ENCODE measurements at regions not wholly inside any gene's neighbourhood (a gene's known extent, or its start where the extent isn't known, plus 50 kb on each side); places are given as distances from the start of the nearest gene placed in this dataset.
"Not testable (repeated sequence)": the region's sequence is repeated elsewhere in the genome, so short reads cannot be mapped to it uniquely, and the experiment has no call there.

DNA sequence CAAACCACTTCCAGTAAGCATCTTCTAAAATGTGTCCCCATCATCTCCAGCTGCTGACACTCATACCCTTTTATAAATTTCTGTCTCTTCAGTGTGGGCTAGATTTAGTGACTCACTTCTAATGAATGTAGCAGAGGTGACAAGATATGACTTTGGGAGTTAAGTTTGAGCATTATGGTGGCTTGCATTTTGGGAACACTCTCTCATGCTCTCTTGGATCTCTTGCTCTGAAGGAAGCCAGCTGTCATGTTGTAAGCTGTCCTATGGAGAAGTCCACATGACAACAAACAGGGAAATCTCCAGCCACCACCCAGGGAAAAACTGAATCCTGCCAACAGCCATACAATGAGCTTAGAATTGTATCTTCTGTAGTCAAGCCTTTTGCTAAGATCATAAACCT lies 691.3 kb upstream of the PCDH7 start:
- Mint-ChIP-seq H3K27ac (no peak overlapping the region), H3K27me3 (no peaks in the 10 kb centered on the region), H3K36me3 (no peaks in the 10 kb centered on the region), H3K4me1 (ENCODE audit: unreplicated experiment) (no peaks in the 10 kb centered on the region), H3K9me3 (no peaks in the 10 kb centered on the region), H3K4me3 (no peak overlapping the region)
- no peak for DNase-seq (ENCODE audit: extremely low spot score, unreplicated experiment)
- TF ChIP-seq, protein P1, sequence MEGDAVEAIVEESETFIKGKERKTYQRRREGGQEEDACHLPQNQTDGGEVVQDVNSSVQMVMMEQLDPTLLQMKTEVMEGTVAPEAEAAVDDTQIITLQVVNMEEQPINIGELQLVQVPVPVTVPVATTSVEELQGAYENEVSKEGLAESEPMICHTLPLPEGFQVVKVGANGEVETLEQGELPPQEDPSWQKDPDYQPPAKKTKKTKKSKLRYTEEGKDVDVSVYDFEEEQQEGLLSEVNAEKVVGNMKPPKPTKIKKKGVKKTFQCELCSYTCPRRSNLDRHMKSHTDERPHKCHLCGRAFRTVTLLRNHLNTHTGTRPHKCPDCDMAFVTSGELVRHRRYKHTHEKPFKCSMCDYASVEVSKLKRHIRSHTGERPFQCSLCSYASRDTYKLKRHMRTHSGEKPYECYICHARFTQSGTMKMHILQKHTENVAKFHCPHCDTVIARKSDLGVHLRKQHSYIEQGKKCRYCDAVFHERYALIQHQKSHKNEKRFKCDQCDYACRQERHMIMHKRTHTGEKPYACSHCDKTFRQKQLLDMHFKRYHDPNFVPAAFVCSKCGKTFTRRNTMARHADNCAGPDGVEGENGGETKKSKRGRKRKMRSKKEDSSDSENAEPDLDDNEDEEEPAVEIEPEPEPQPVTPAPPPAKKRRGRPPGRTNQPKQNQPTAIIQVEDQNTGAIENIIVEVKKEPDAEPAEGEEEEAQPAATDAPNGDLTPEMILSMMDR (conservative IDR thresholded peaks at IDR 0.05) = no peak

- H3K36me3 Mint-ChIP-seq = no peaks in the 10 kb centered on the region
- no peaks in the 10 kb centered on the region for H3K27me3 Mint-ChIP-seq
- H3K27ac Mint-ChIP-seq = no peak overlapping the region
- no peaks in the 10 kb centered on the region for H3K4me1 Mint-ChIP-seq (ENCODE audit: unreplicated experiment)
- TF ChIP-seq, protein P1 (conservative IDR thresholded peaks at IDR 0.05) = no peak
- no peak overlapping the region for H3K4me3 Mint-ChIP-seq
- no peaks in the 10 kb centered on the region for H3K9me3 Mint-ChIP-seq
- DNase-seq (ENCODE audit: extremely low spot score, unreplicated experiment) = no peak
These were observed 664.0 kb upstream of the PCDH7 start for GRCh38 chr4:30056016-30056766.

DNA sequence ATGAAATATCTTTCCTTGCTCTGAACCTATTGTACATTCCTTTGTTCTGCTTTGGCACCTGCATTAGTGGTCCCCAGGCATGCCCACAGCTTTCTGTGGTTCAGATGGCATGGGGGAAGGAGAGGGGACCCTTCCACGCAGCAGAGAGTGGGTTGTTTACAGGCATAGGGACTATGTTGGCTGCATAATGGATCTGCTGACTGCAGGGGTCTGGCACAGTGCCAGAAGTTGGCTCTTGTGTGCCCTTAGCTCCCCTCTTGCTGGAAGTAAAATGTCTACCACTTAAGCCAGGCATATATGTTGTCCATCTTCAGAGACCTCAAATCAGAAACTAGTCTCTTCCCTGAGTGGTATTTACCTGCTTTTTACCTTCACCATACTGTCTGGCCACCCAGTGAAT lies 651.9 kb upstream of the PCDH7 start:
- H3K4me3 Mint-ChIP-seq = no peak overlapping the region
- H3K9me3 Mint-ChIP-seq = no peaks in the 10 kb centered on the region
- no peaks in the 10 kb centered on the region for H3K27me3 Mint-ChIP-seq
- TF ChIP-seq, protein P1 (conservative IDR thresholded peaks at IDR 0.05) = no peak
- no peaks in the 10 kb centered on the region for H3K36me3 Mint-ChIP-seq
- DNase-seq (ENCODE audit: extremely low spot score, unreplicated experiment) = no peak
- H3K27ac Mint-ChIP-seq = no peak overlapping the region
- H3K4me1 Mint-ChIP-seq (ENCODE audit: unreplicated experiment) = no peaks in the 10 kb centered on the region

GRCh38 chr4:30073011-30073710 lies 647.0 kb upstream of the PCDH7 start:
- Mint-ChIP-seq H3K27me3 (no peaks in the 10 kb centered on the region), H3K36me3 (no peaks in the 10 kb centered on the region), H3K4me1 (ENCODE audit: unreplicated experiment) (no peaks in the 10 kb centered on the region), H3K4me3 (no peak overlapping the region), H3K27ac (no peak overlapping the region), H3K9me3 (no peaks in the 10 kb centered on the region)
- TF ChIP-seq, protein P1 (conservative IDR thresholded peaks at IDR 0.05) = no peak
- no peak for DNase-seq (ENCODE audit: extremely low spot score, unreplicated experiment)

- not testable (repeated sequence) for H3K27ac Mint-ChIP-seq; H3K4me3 Mint-ChIP-seq; H3K9me3 Mint-ChIP-seq; H3K36me3 Mint-ChIP-seq; DNase-seq (ENCODE audit: extremely low spot score, unreplicated experiment); H3K27me3 Mint-ChIP-seq; H3K4me1 Mint-ChIP-seq (ENCODE audit: unreplicated experiment)
These were observed 627.6 kb upstream of the PCDH7 start for GRCh38 chr4:30092420-30093128.

DNA sequence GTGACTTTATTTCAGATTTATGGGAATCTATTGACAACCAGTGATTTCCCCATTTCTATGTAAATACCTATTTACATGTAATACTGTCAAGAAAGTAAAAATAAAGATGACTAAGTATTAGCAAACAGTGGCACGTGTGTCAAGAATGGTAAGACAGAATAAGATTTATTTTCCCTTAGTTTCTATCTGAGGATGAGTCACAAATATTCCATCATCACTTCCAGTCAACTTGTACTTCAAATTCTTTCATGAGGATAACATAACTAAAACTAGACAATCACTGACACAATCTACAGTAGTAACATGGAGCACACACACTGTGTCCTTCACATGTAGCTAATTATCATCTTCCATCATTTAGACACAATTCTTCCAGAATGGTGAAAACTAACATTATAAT lies 625.3 kb upstream of the PCDH7 start:
- DNase-seq (ENCODE audit: extremely low spot score, unreplicated experiment) = no peak
- no peaks in the 10 kb centered on the region for H3K9me3 Mint-ChIP-seq
- no peak overlapping the region for H3K4me3 Mint-ChIP-seq
- no peak overlapping the region for H3K27ac Mint-ChIP-seq
- no peaks in the 10 kb centered on the region for H3K27me3 Mint-ChIP-seq
- no peaks in the 10 kb centered on the region for H3K36me3 Mint-ChIP-seq
- H3K4me1 Mint-ChIP-seq (ENCODE audit: unreplicated experiment) = no peaks in the 10 kb centered on the region
- TF ChIP-seq, protein P1 (conservative IDR thresholded peaks at IDR 0.05) = no peak

All from type B pancreatic cell (in vitro differentiated cells).